RWPE1 (cell line): ENCODE measurements at regions not wholly inside any gene's neighbourhood (a gene's known extent, or its start where the extent isn't known, plus 50 kb on each side); places are given as distances from the start of the nearest gene placed in this dataset.

ENCODE experiments used
- CTCF ChIA-PET: fragments of 350-600 bp; sonication (Branson Sonifier 250); formaldehyde crosslinking; extraction: SDS; loops from one replicate; lab custom pipeline; 2021; lab: Yijun Ruan, JAX
- POLR2A ChIA-PET: fragments of 400-600 bp; formaldehyde crosslinking; extraction: SDS; loops from one replicate; lab custom pipeline; 2020; ENCODE audit warnings: antibody characterized with exemption; ENCODE audit not compliant: low non-redundant PET; lab: Yijun Ruan, JAX
- DNase-seq: peaks from one replicate; pipeline ENCODE4 v3.0.0; 2012; ENCODE audit warnings: low spot score
- H3K27ac ChIP-seq: fragments of 450-650 bp; 2 replicates; pipeline ENCODE4 v1.5.1; 2017
- TF ChIP-seq, protein P1 (sequence below): fragments of 450-650 bp; conservative IDR thresholded peaks from 2 replicates; pipeline ENCODE4 v1.5.1; 2017; ENCODE audit warnings: low read depth, mild to moderate bottlenecking

- POLR2A ChIA-PET, result no interaction called here
- DNase-seq, result no peak
- CTCF ChIA-PET, result interaction anchor here (0.6 kb wide), 2 partner anchors 36 to 54 kb away, joined by 3 read pairs; no protein-coding TSS in a partner anchor
These were observed 102.1 kb downstream of the XCL2 start for GRCh38 chr1:168441745-168442144.

DNA sequence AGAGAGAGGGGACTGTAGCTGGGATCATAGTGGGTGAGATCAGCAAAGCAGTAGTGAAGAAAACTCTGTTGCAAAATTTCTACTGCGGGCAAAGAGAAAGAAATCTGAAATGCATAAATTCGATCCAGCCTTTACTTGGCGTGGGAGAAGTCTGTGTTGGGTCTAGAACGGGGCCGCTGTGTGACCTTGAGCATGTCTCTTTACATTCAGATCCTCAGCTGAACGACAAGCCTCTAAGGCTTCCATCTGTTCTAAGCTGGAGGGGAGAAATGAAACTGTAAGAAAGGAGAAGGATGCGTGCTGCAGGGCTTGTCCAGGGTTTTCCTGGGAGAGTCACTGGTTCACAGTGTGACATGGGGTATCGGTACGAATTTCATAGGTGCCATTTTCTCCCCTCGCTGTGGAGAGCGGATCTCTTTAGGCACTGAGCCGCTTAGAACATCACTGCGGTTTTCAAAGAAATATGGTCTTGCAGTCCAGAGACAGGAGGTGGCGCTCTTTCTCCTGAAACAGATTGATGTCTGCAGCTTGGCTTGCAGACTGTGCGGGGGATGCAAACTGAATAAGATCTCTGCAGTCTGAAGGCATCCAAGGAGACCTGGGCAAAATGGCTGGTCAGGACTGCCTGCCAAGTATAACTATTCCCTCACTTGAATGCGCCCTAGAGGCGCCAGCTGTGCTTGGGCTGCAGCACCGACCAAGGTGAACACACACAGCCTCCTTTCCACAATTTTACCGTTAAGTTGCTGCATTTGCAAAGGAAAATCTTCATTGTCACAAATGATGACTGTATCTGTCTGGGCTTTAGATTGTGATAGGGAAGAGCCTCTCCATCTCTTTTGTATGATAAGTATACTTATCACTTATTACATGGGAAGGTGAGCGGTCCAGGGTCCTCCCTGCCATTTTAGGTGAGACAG is 104.1 kb downstream of the XCL2 start:
- CTCF ChIA-PET, result interaction anchor here (0.6 to 2.2 kb wide), 12 partner anchors 8 to 926 kb away, joined by 3 to 11 read pairs (median 3); no protein-coding TSS in a partner anchor
- TF ChIP-seq, protein P1, sequence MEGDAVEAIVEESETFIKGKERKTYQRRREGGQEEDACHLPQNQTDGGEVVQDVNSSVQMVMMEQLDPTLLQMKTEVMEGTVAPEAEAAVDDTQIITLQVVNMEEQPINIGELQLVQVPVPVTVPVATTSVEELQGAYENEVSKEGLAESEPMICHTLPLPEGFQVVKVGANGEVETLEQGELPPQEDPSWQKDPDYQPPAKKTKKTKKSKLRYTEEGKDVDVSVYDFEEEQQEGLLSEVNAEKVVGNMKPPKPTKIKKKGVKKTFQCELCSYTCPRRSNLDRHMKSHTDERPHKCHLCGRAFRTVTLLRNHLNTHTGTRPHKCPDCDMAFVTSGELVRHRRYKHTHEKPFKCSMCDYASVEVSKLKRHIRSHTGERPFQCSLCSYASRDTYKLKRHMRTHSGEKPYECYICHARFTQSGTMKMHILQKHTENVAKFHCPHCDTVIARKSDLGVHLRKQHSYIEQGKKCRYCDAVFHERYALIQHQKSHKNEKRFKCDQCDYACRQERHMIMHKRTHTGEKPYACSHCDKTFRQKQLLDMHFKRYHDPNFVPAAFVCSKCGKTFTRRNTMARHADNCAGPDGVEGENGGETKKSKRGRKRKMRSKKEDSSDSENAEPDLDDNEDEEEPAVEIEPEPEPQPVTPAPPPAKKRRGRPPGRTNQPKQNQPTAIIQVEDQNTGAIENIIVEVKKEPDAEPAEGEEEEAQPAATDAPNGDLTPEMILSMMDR, result peak; percentile 64
- DNase-seq, result peak; percentile 41
- H3K27ac ChIP-seq, result no peak overlapping the region
- POLR2A ChIA-PET, result no interaction called here

More at GRCh38 chr1:168441745-168442144, 102.1 kb downstream of the XCL2 start:
- no peak overlapping the region for H3K27ac ChIP-seq
- TF ChIP-seq, protein P1, result no peak

- DNase-seq, result no peak
- POLR2A ChIA-PET, result no interaction called here
- CTCF ChIA-PET, result interaction anchor here (0.6 to 1.3 kb wide), 4 partner anchors 11 to 927 kb away, joined by 3 to 5 read pairs (median 4); no protein-coding TSS in a partner anchor
- H3K27ac ChIP-seq, result no peak overlapping the region
- TF ChIP-seq, protein P1, result no peak
These were observed 105.2 kb downstream of the XCL2 start for GRCh38 chr1:168438626-168439025.

GRCh38 chr1:168437821-168438220 is 106.0 kb downstream of the XCL2 start:
- DNase-seq, result no peak
- H3K27ac ChIP-seq, result no peak overlapping the region
- POLR2A ChIA-PET, result no interaction called here
- TF ChIP-seq, protein P1, result no peak
- CTCF ChIA-PET, result interaction anchor here (1.9 kb wide), 1 partner anchor 95 kb away, joined by 7 read pairs; no protein-coding TSS in a partner anchor

- TF ChIP-seq, protein P1, result no peak
- DNase-seq, result no peak
- no peak overlapping the region for H3K27ac ChIP-seq
- ChIA-PET POLR2A (no interaction called here), CTCF (no interaction called here)
These were observed 108.4 kb downstream of the XCL2 start for GRCh38 chr1:168435439-168435838.

GRCh38 chr1:168433238-168433637 is 110.6 kb downstream of the XCL2 start:
- CTCF ChIA-PET, result interaction anchor here (0.6 to 0.7 kb wide), 2 partner anchors 47 to 100 kb away, joined by 3 to 6 read pairs; no protein-coding TSS in a partner anchor
- no peak for DNase-seq
- POLR2A ChIA-PET, result no interaction called here
- TF ChIP-seq, protein P1, result no peak
- no peak overlapping the region for H3K27ac ChIP-seq
